Endothelial cell (in vitro differentiated cells): ENCODE measurements at regions not wholly inside any gene's neighbourhood (a gene's known extent, or its start where the extent isn't known, plus 50 kb on each side); places are given as distances from the start of the nearest gene placed in this dataset.

Source experiments
- DNase-seq: peaks from one replicate; pipeline ENCODE4 v3.0.0; 2021; ENCODE audit warnings: low spot score
- H3K27ac Mint-ChIP-seq: one replicate; pipeline ENCODE4 v1.8.0; 2021; ENCODE audit warnings: mixed read lengths, inconsistent platforms; ENCODE audit not compliant: unreplicated experiment
- H3K27me3 Mint-ChIP-seq: one replicate; pipeline ENCODE4 v1.8.0; 2021; ENCODE audit warnings: mild to moderate bottlenecking, moderate library complexity, mixed read lengths, inconsistent platforms; ENCODE audit not compliant: unreplicated experiment
- H3K36me3 Mint-ChIP-seq: one replicate; pipeline ENCODE4 v1.8.0; 2021; ENCODE audit warnings: mild to moderate bottlenecking, low read depth, mixed read lengths, inconsistent platforms; ENCODE audit not compliant: unreplicated experiment
- H3K4me1 Mint-ChIP-seq: one replicate; pipeline ENCODE4 v1.8.0; 2021; ENCODE audit warnings: mild to moderate bottlenecking, mixed read lengths, inconsistent platforms; ENCODE audit not compliant: unreplicated experiment
- H3K4me3 Mint-ChIP-seq: one replicate; pipeline ENCODE4 v1.8.0; 2021; ENCODE audit warnings: mild to moderate bottlenecking, mixed read lengths, inconsistent platforms; ENCODE audit not compliant: unreplicated experiment
- H3K9me3 Mint-ChIP-seq: one replicate; pipeline ENCODE4 v1.8.0; 2021; ENCODE audit warnings: mixed read lengths, inconsistent platforms; ENCODE audit not compliant: unreplicated experiment
- CTCF ChIP-seq: fragments of 200-600 bp; sonication (generic); IDR thresholded peaks from one replicate; pipeline ENCODE4 v1.5.0; 2021; ENCODE audit warnings: antibody characterized with exemption; ENCODE audit not compliant: unreplicated experiment

- TF ChIP-seq CTCF: no peak
- Mint-ChIP-seq H3K4me3 (no peak overlapping the region), H3K4me1 (no peaks in the 10 kb centered on the region), H3K36me3 (no peaks in the 10 kb centered on the region), H3K27me3 (no peaks in the 10 kb centered on the region), H3K9me3 (no peaks in the 10 kb centered on the region), H3K27ac (no peak overlapping the region)
- no peak for DNase-seq
These were observed 54.6 kb downstream of the ARL4A start for GRCh38 chr7:12741951-12742575.

GRCh38 chr7:12746211-12746610, 58.8 kb downstream of the ARL4A start:
- Mint-ChIP-seq H3K9me3 (no peaks in the 10 kb centered on the region), H3K4me3 (no peak overlapping the region), H3K27me3 (no peaks in the 10 kb centered on the region), H3K4me1 (no peaks in the 10 kb centered on the region), H3K27ac (no peak overlapping the region), H3K36me3 (no peaks in the 10 kb centered on the region)
- no peak for TF ChIP-seq CTCF
- DNase-seq: no peak

- H3K27me3 Mint-ChIP-seq: no peaks in the 10 kb centered on the region
- TF ChIP-seq CTCF: no peak
- H3K4me3 Mint-ChIP-seq: no peak overlapping the region
- no peak for DNase-seq
- H3K36me3 Mint-ChIP-seq: no peaks in the 10 kb centered on the region
- H3K27ac Mint-ChIP-seq: no peak overlapping the region
- no peaks in the 10 kb centered on the region for H3K9me3 Mint-ChIP-seq
- H3K4me1 Mint-ChIP-seq: no peaks in the 10 kb centered on the region
These were observed 60.4 kb downstream of the ARL4A start for GRCh38 chr7:12747687-12748306.

- no peaks in the 10 kb centered on the region for H3K27me3 Mint-ChIP-seq
- no peak overlapping the region for H3K4me3 Mint-ChIP-seq
- H3K9me3 Mint-ChIP-seq: no peaks in the 10 kb centered on the region
- H3K36me3 Mint-ChIP-seq: no peaks in the 10 kb centered on the region
- TF ChIP-seq CTCF: no peak
- no peak for DNase-seq
- H3K27ac Mint-ChIP-seq: no peak overlapping the region
- H3K4me1 Mint-ChIP-seq: peaks cover 2% of the 10 kb centered on the region
These were observed 61.6 kb downstream of the ARL4A start for GRCh38 chr7:12749069-12749468.

- no peaks in the 10 kb centered on the region for H3K36me3 Mint-ChIP-seq
- no peak for DNase-seq
- H3K27me3 Mint-ChIP-seq: no peaks in the 10 kb centered on the region
- H3K9me3 Mint-ChIP-seq: no peaks in the 10 kb centered on the region
- no peak for TF ChIP-seq CTCF
- H3K4me1 Mint-ChIP-seq: peaks cover 7% of the 10 kb centered on the region
- no peak overlapping the region for H3K4me3 Mint-ChIP-seq
- no peak overlapping the region for H3K27ac Mint-ChIP-seq
These were observed 62.3 kb downstream of the ARL4A start for GRCh38 chr7:12749746-12750145.
